Neural progenitor cell (in vitro differentiated cells): ENCODE measurements at regions not wholly inside any gene's neighbourhood (a gene's known extent, or its start where the extent isn't known, plus 50 kb on each side); places are given as distances from the start of the nearest gene placed in this dataset.

ENCODE experiments used
- EZH2 ChIP-seq: fragments of 200-600 bp; sonication (generic); IDR thresholded peaks from 2 replicates; pipeline ENCODE4 v1.6.1; 2017; ENCODE audit warnings: antibody characterized with exemption, mild to moderate bottlenecking, moderate library complexity
- EZH2phosphoT487 ChIP-seq: fragments of 200-600 bp; sonication (generic); IDR thresholded peaks from 2 replicates; pipeline ENCODE4 v1.6.1; 2017; ENCODE audit warnings: antibody characterized with exemption
- TF ChIP-seq, protein P1 (sequence below): fragments of 200-600 bp; sonication (generic); IDR thresholded peaks from 2 replicates; pipeline ENCODE4 v1.5.1; 2017; ENCODE audit warnings: antibody characterized with exemption, mild to moderate bottlenecking

DNA sequence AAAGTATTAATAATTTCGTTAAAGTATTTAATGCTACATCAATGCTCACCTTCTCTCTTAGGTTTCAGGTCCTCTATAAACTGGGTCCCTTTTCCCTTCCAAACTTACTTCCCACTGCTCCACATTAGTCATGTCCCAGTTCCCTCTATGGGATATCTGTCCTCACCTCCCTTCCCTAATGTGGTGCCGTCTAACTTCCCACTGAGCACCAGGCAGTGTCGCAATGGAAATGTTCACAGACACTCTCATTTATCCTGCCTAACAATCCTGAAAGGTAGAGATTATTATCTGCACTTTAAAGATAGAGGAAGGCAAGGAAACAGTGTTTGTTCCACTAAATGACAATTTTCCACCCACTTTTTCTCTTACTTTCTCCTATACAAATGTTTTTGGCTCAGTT is 329.7 kb downstream of the CWC27 start:
- TF ChIP-seq, protein P1, sequence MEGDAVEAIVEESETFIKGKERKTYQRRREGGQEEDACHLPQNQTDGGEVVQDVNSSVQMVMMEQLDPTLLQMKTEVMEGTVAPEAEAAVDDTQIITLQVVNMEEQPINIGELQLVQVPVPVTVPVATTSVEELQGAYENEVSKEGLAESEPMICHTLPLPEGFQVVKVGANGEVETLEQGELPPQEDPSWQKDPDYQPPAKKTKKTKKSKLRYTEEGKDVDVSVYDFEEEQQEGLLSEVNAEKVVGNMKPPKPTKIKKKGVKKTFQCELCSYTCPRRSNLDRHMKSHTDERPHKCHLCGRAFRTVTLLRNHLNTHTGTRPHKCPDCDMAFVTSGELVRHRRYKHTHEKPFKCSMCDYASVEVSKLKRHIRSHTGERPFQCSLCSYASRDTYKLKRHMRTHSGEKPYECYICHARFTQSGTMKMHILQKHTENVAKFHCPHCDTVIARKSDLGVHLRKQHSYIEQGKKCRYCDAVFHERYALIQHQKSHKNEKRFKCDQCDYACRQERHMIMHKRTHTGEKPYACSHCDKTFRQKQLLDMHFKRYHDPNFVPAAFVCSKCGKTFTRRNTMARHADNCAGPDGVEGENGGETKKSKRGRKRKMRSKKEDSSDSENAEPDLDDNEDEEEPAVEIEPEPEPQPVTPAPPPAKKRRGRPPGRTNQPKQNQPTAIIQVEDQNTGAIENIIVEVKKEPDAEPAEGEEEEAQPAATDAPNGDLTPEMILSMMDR: no peak
- no peak for TF ChIP-seq EZH2phosphoT487
- no peak for TF ChIP-seq EZH2
